ENCODE measurements at regions not wholly inside any gene's neighbourhood (a gene's known extent, or its start where the extent isn't known, plus 50 kb on each side); places are given as distances from the start of the nearest gene placed in this dataset.

DNA sequence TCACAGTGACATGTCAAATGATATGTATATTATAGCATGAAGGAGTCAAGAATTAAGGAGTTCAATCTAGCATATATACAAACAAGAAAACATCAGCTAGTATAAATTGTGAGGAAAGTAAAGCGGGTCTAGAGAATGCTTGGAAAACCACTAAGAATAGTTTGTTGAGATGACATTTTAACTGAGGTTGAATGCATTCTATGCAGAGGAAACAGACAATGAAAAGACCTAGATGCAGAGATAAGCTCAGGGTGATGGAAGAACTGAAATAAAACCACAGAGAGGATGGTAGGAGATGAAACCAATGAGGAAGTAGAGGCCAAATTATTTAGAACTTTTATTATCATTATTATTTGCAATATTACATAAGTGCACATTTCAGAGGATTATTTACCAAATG lies 803.6 kb upstream of the FANCL start:
- no peak overlapping the region for H3K27ac Mint-ChIP-seq (ENCODE audit: unreplicated experiment)
- TF ChIP-seq, protein P1, sequence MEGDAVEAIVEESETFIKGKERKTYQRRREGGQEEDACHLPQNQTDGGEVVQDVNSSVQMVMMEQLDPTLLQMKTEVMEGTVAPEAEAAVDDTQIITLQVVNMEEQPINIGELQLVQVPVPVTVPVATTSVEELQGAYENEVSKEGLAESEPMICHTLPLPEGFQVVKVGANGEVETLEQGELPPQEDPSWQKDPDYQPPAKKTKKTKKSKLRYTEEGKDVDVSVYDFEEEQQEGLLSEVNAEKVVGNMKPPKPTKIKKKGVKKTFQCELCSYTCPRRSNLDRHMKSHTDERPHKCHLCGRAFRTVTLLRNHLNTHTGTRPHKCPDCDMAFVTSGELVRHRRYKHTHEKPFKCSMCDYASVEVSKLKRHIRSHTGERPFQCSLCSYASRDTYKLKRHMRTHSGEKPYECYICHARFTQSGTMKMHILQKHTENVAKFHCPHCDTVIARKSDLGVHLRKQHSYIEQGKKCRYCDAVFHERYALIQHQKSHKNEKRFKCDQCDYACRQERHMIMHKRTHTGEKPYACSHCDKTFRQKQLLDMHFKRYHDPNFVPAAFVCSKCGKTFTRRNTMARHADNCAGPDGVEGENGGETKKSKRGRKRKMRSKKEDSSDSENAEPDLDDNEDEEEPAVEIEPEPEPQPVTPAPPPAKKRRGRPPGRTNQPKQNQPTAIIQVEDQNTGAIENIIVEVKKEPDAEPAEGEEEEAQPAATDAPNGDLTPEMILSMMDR (IDR thresholded peaks at IDR 0.05; ENCODE audit: unreplicated experiment) = no peak
- DNase-seq (ENCODE audit: low spot score) = no peak

DNA sequence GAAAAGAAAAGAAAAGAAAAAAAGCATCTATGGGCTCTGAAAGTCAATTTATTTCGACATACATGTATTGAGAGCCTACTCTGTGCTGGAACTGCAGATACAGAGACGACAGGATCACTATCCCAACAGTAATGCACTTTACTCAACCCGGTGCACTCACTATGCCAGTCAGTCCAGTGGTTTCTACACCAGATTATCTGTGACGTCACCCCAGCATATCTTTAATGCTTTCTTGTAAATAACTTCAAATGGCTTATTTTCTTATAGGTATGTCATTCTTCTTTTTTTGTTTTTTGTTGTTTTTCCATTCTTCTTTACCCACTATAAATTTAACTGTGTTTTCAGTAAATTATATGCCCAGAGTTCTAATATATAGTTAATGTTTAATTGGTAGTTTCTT lies 800.0 kb upstream of the FANCL start:
- H3K27ac Mint-ChIP-seq (ENCODE audit: unreplicated experiment) = no peak overlapping the region
- no peak for DNase-seq (ENCODE audit: low spot score)
- H3K4me1 Mint-ChIP-seq (ENCODE audit: unreplicated experiment) = no peaks in the 10 kb centered on the region
- H3K9me3 Mint-ChIP-seq (ENCODE audit: unreplicated experiment) = no peaks in the 10 kb centered on the region
- H3K4me3 Mint-ChIP-seq (ENCODE audit: unreplicated experiment) = no peak overlapping the region
- H3K36me3 Mint-ChIP-seq (ENCODE audit: low read depth, unreplicated experiment) = no peaks in the 10 kb centered on the region
- H3K27me3 Mint-ChIP-seq (ENCODE audit: unreplicated experiment) = no peaks in the 10 kb centered on the region
- TF ChIP-seq, protein P1 (IDR thresholded peaks at IDR 0.05; ENCODE audit: unreplicated experiment) = no peak

More for the DNA sequence above, 803.6 kb upstream of the FANCL start:
- H3K27me3 Mint-ChIP-seq (ENCODE audit: unreplicated experiment) = no peaks in the 10 kb centered on the region
- H3K9me3 Mint-ChIP-seq (ENCODE audit: unreplicated experiment) = no peaks in the 10 kb centered on the region
- no peaks in the 10 kb centered on the region for H3K4me1 Mint-ChIP-seq (ENCODE audit: unreplicated experiment)
- no peak overlapping the region for H3K4me3 Mint-ChIP-seq (ENCODE audit: unreplicated experiment)
- no peaks in the 10 kb centered on the region for H3K36me3 Mint-ChIP-seq (ENCODE audit: low read depth, unreplicated experiment)

DNA sequence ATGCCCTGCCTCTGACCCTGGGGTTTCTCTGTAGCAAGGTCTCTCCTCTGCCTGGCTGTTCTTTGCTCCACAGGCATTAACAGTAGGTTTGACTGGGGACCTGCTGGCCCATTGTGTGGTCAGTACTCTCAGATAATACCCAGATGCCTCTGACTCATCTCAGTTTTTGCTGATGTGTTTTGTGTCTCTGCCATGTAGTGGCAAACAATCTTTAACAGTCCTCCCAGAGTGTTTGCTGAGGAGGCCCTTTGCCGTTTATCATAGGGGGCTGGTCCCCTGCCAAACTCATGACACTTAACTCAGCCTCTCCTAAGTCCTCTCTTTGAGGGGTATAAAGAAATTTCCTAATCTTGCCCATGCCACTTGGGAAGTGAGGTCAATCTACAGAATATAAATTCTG lies 793.7 kb upstream of the FANCL start:
- Mint-ChIP-seq H3K27me3 (ENCODE audit: unreplicated experiment) (no peaks in the 10 kb centered on the region), H3K4me1 (ENCODE audit: unreplicated experiment) (no peaks in the 10 kb centered on the region), H3K27ac (ENCODE audit: unreplicated experiment) (no peak overlapping the region), H3K4me3 (ENCODE audit: unreplicated experiment) (no peak overlapping the region), H3K36me3 (ENCODE audit: low read depth, unreplicated experiment) (no peaks in the 10 kb centered on the region), H3K9me3 (ENCODE audit: unreplicated experiment) (no peaks in the 10 kb centered on the region)
- no peak for DNase-seq (ENCODE audit: low spot score)
- TF ChIP-seq, protein P1 (IDR thresholded peaks at IDR 0.05; ENCODE audit: unreplicated experiment) = no peak

DNA sequence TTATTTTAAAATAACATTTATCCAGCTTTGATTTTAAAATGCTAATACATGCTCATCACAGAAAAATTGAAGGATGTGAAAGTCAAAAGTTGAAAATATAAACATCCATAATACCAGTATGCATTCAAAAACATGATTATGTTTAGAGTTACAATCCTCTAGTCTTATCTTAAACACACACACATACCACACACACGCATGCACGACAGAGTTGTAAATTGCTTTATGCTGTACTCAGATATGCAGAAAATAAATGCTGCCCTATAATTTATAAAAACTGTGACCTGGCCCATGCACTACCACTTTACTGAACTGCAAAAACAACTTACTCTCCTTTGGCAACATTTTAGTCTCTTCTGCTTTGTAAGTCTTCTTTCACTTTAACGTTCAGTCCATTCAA lies 793.0 kb upstream of the FANCL start:
- Mint-ChIP-seq H3K4me1 (ENCODE audit: unreplicated experiment) (no peaks in the 10 kb centered on the region), H3K4me3 (ENCODE audit: unreplicated experiment) (no peak overlapping the region)

DNA sequence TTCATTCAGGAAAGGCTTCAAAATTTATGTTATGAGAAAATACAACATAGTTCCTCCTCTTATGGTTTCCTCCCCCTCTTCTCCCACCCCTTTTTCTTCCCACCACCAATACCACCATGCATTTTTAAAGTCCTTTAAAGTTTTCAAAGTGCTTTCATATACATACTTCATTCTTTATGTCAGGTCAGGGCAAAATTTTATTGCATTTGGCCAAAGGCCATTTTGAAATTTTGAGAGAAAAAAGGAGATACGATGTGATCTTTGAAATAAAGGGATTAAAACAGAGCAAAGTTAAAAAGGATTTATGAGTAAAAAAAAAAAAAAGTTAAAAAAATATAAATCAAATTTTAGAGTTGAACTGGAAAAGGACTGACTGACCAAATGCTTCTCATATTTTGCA lies 792.5 kb upstream of the FANCL start:
- DNase-seq (ENCODE audit: low spot score) = no peak
- H3K4me1 Mint-ChIP-seq (ENCODE audit: unreplicated experiment) = no peaks in the 10 kb centered on the region
- no peak overlapping the region for H3K4me3 Mint-ChIP-seq (ENCODE audit: unreplicated experiment)
- no peaks in the 10 kb centered on the region for H3K27me3 Mint-ChIP-seq (ENCODE audit: unreplicated experiment)
- H3K9me3 Mint-ChIP-seq (ENCODE audit: unreplicated experiment) = no peaks in the 10 kb centered on the region
- TF ChIP-seq, protein P1 (IDR thresholded peaks at IDR 0.05; ENCODE audit: unreplicated experiment) = no peak
- H3K27ac Mint-ChIP-seq (ENCODE audit: unreplicated experiment) = no peak overlapping the region
- no peaks in the 10 kb centered on the region for H3K36me3 Mint-ChIP-seq (ENCODE audit: low read depth, unreplicated experiment)

More for the DNA sequence above, 793.0 kb upstream of the FANCL start:
- no peaks in the 10 kb centered on the region for H3K9me3 Mint-ChIP-seq (ENCODE audit: unreplicated experiment)
- TF ChIP-seq, protein P1 (IDR thresholded peaks at IDR 0.05; ENCODE audit: unreplicated experiment) = no peak
- no peak for DNase-seq (ENCODE audit: low spot score)
- no peaks in the 10 kb centered on the region for H3K36me3 Mint-ChIP-seq (ENCODE audit: low read depth, unreplicated experiment)
- H3K27me3 Mint-ChIP-seq (ENCODE audit: unreplicated experiment) = no peaks in the 10 kb centered on the region
- no peak overlapping the region for H3K27ac Mint-ChIP-seq (ENCODE audit: unreplicated experiment)
